ENCODE measurements at regions not wholly inside any gene's neighbourhood (a gene's known extent, or its start where the extent isn't known, plus 50 kb on each side); places are given as distances from the start of the nearest gene placed in this dataset.
"Not testable (repeated sequence)": the region's sequence is repeated elsewhere in the genome, so short reads cannot be mapped to it uniquely, and the experiment has no call there.

DNA sequence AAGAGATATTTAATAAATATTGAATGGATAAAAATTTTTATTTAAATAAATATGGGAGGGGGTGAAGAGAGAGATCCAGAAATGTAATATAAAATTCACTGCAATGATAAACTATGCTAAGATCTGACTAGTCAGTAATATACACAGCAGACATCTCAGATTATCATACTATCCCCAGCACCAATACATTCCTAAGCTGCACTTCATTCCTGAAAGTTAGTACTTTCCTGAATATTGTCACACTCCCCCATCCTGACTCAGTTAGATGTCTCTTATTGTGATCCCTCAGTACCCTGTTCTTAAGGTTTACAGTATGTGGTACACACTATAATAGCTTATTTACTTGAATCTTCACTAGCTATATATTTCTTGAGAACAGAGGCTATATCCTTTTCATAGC, 88.3 kb upstream of the KCNQ5 start:
- no peak for DNase-seq

- DNase-seq: no peak
Measured at GRCh38 chr6:72534236-72534635, 87.6 kb upstream of the KCNQ5 start.

DNA sequence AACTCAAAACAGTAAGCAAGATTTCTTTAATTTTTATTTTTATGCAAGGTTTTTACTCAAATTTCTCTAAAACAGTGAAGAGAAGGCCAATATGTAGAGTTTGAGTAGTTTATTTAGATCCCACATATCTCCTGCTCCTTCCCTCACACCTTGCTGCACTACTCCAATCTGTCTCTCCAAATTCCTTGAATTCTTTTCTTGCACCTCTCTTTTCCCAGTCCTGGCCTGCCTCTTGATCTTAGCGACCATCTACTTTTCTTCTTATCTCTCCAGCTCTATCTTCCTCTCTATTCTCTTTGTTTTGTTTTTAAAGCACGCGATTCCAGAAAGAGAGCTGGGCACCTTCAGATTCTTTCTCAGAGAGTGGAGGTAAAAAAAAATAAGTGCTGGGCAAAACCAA, 86.7 kb upstream of the KCNQ5 start:
- no peak for DNase-seq

DNA sequence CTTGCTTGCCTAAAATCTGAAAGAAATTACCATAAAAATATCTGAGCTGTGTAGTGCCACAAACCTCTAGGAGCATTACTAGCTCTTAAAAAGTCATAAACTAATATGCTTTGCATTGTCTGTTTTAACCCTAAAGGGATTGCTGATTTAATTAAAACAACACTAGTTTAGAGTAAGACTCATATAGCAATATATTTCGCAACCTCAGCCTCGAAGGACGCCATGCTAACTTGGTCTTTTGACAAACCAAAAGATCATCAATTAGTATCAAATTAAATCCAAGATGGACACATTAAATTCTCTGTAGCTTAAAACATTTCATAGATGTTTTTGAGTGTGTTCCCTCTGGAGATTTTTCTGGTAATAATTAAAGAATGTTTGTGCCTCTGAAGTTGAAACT, 74.8 kb upstream of the KCNQ5 start:
- no peak for DNase-seq

DNA sequence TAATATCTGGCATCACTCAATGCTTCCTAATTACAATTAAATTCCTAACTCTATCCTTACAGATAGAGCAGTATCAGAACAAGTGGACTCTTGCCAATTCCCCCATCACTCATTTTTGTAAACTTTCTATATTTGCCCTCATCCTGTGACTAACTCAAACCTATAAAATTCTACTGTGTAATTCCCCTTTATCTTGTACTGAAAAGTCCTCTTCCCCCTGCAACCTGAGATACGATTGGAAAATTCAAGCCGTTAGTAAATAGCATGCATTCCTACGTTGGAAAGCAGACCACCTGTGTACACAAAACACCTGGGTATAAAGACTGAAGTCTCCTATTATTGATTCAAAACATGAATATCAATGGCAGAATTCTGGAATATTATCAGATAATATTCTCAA, 70.4 kb upstream of the KCNQ5 start:
- no peak for DNase-seq

DNA sequence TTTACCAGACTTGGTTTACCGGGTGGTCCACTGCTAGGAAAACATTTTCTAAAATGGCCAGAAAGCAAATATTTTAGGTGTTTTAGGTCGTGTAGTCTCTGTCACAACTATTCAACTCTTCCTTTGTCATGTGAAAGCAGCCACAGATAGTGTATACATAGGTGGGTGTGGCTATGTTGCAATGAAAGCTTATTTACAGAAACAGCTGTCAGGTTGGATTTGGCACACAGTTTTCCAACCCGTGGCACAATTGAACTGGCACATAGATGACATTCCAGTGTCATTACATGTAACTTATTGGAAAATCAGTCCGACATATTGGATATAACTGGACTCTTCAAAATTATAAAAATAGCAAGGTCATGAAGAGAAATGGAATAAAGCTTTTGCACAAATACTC, 68.9 kb upstream of the KCNQ5 start:
- DNase-seq: no peak

GRCh38 chr6:72553531-72554511, 68.0 kb upstream of the KCNQ5 start:
- no peak for DNase-seq

GRCh38 chr6:72554761-72555221, 67.1 kb upstream of the KCNQ5 start:
- no peak for DNase-seq

DNA sequence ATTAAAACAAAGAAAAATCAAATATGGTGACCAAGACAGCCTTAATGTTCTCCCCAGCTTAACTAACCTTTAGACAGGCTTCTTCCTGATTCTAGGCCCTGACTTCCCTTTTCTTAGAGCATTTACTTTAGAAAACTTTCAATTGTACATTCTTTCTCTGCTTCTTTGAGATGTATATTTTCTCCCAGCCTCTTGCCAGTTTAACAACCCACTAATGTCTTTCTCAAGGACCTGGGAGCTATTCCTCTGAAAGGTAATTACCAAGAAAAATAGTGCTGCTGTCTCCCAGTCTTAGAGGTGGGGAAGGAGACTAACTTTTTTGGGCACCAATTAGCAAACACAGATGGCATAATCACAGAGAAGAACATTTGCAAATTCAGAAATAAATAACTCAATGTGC, 62.8 kb upstream of the KCNQ5 start:
- DNase-seq: no peak

- no peak for DNase-seq
Measured at GRCh38 chr6:72559555-72559954, 62.3 kb upstream of the KCNQ5 start.

DNA sequence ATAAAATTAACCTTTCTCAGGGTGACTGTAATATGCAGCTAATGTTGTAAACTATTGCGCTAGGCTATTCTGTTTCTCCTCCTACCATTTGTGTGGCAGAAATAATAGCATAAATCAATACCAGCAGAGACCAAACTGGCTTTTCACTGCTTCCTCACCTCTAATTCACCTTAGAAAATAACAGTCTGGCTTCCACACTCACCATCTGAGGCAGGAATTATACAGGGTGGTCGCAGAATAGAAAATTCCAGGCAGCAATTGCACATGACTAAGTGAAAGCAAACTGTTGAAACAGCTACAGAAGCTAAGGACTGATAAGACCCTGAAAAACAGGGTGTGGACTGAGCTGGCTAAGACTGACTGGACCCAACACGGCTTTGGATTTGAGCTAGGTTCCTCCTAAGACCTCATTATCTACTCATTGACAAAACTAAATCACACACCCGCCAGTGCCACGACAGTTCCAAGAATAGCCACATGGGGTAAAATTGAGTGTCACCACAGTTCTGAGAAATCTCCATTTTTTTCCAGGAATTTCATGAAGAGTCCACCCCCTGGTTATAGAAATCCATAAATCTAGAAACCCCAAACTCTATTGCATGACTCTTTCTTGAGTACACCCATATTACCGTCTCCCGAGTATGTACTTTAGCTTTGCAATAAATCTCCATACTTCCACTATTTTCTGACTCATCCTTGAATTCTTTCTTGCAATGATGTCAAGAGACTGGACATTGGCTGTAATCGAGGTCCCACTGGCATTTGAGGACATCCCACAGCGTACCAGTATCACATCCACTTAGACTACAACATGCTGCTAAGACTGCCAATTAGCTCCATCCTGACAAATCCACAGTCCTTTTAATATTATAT, 60.9 kb upstream of the KCNQ5 start:
- DNase-seq: no peak

DNA sequence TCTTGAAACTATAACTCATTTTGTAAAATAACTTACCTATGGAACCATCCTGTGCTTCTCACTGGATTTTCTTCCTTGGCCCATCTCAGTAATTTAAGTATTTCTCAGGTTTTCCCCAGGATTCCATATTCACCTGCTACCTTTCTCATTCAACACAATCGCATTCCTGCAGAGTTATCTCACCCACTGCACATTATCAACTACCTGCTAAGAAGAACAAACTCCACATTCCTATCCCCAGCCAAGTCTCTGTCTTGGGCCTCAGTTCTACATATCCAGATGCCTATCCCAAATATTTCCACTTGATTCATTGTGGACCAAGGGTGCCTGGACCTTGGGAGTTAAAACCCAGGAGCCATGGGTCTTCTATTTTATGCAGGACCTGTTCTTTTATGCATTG, 60.2 kb upstream of the KCNQ5 start:
- no peak for DNase-seq

- no peak for DNase-seq
Measured at GRCh38 chr6:72564231-72564630, 57.6 kb upstream of the KCNQ5 start.

DNA sequence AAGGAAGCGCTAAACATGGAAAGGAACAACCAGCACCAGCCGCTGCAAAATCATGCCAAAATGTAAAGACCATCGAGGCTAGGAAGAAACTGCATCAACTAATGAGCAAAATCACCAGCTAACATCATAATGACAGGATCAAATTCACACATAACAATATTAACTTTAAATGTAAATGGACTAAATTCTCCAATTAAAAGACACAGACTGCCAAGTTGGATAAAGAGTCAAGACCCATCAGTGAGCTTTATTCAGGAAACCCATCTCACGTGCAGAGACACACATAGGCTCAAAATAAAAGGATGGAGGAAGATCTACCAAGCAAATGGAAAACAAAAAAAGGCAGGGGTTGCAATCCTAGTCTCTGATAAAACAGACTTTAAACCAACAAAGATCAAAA, 49.9 kb upstream of the KCNQ5 start:
- DNase-seq: not testable (repeated sequence)

All from nucleus accumbens (tissue), 56 donors.